Glomerular visceral epithelial cell (primary cell): ENCODE measurements at regions not wholly inside any gene's neighbourhood (a gene's known extent, or its start where the extent isn't known, plus 50 kb on each side); places are given as distances from the start of the nearest gene placed in this dataset.

ENCODE experiments used
- DNase-seq: peaks from one replicate; pipeline ENCODE4 v3.0.0-alpha.2; 2016; ENCODE audit errors: extremely low spot score

- no peak for DNase-seq
Measured at GRCh38 chr1:239008568-239008967, 377.8 kb upstream of the CHRM3 start.

- DNase-seq = no peak
Measured at GRCh38 chr1:239006276-239006675, 380.1 kb upstream of the CHRM3 start.

- DNase-seq = no peak
Measured at GRCh38 chr1:238999944-239000343, 386.4 kb upstream of the CHRM3 start.

GRCh38 chr1:238998577-238998976 lies 387.8 kb upstream of the CHRM3 start:
- no peak for DNase-seq

GRCh38 chr1:238991765-238992495 lies 394.4 kb upstream of the CHRM3 start:
- DNase-seq = no peak

- no peak for DNase-seq
Measured at GRCh38 chr1:238985312-238985711, 401.1 kb upstream of the CHRM3 start.

GRCh38 chr1:238982736-238983135 lies 403.6 kb upstream of the CHRM3 start:
- DNase-seq = no peak

GRCh38 chr1:238981317-238981933 lies 404.9 kb upstream of the CHRM3 start:
- DNase-seq = no peak

GRCh38 chr1:238980053-238980452 lies 406.3 kb upstream of the CHRM3 start:
- DNase-seq = no peak

- DNase-seq = no peak
Measured at GRCh38 chr1:238964631-238965030, 421.7 kb upstream of the CHRM3 start.

GRCh38 chr1:238962941-238963340 lies 423.4 kb upstream of the CHRM3 start:
- no peak for DNase-seq

- no peak for DNase-seq
Measured at GRCh38 chr1:238961790-238962189, 424.6 kb upstream of the CHRM3 start.

GRCh38 chr1:238960071-238960470 lies 426.3 kb upstream of the CHRM3 start:
- DNase-seq = peak; percentile 72

- no peak for DNase-seq
Measured at GRCh38 chr1:238955934-238956333, 430.4 kb upstream of the CHRM3 start.

GRCh38 chr1:238954865-238955264 lies 431.5 kb upstream of the CHRM3 start:
- DNase-seq = peak; percentile 9

GRCh38 chr1:238953448-238954010 lies 432.8 kb upstream of the CHRM3 start:
- DNase-seq = no peak

- DNase-seq = peak; percentile 44
Measured at GRCh38 chr1:238951809-238952208, 434.6 kb upstream of the CHRM3 start.

- peak; percentile 5 for DNase-seq
Measured at GRCh38 chr1:238950784-238951183, 435.6 kb upstream of the CHRM3 start.

- DNase-seq = no peak
Measured at GRCh38 chr1:238950017-238950416, 436.4 kb upstream of the CHRM3 start.

- no peak for DNase-seq
Measured at GRCh38 chr1:238944028-238944427, 442.3 kb upstream of the CHRM3 start.

- no peak for DNase-seq
Measured at GRCh38 chr1:238927899-238928298, 458.5 kb upstream of the CHRM3 start.

GRCh38 chr1:238916828-238917227 lies 469.5 kb upstream of the CHRM3 start:
- DNase-seq = no peak

GRCh38 chr1:238914346-238914745 lies 472.0 kb upstream of the CHRM3 start:
- DNase-seq = no peak
